Testis (tissue), 2 donors: ENCODE measurements at regions not wholly inside any gene's neighbourhood (a gene's known extent, or its start where the extent isn't known, plus 50 kb on each side); places are given as distances from the start of the nearest gene placed in this dataset.

Source experiments
- CTCF ChIP-seq, 3 experiments: fragments of 450-650 bp in 2 of 3; fragments of 200-600 bp in 1 of 3; sonication (generic) in 1 of 3; IDR thresholded peaks; one replicate each; pipeline ENCODE4 v1.5.1; 2016 to 2019; ENCODE audit warnings: antibody characterized with exemption in 3 of 3, mild to moderate bottlenecking in 2 of 3, moderate library complexity in 1 of 3
- POLR2A ChIP-seq: fragments of 450-650 bp; IDR thresholded peaks from one replicate; pipeline ENCODE4 v1.6.1; 2017; ENCODE audit warnings: antibody characterized with exemption, mild to moderate bottlenecking, moderate library complexity

- TF ChIP-seq CTCF (IDR thresholded peaks at IDR 0.05) (no peak), POLR2A (no peak)
Observed at GRCh38 chr3:170772175-170772574, 97.8 kb downstream of the RPL22L1 start.
